Skeletal muscle cell (primary cell): ENCODE measurements at regions not wholly inside any gene's neighbourhood (a gene's known extent, or its start where the extent isn't known, plus 50 kb on each side); places are given as distances from the start of the nearest gene placed in this dataset.
"Not testable (repeated sequence)": the region's sequence is repeated elsewhere in the genome, so short reads cannot be mapped to it uniquely, and the experiment has no call there.

Source experiments
- DNase-seq: peaks from one replicate; pipeline ENCODE4 v3.0.0-alpha.2; 2010; ENCODE audit warnings: low read depth
- H3K4me3 ChIP-seq: 2 replicates; pipeline ENCODE4 v1.5.1; 2011; ENCODE audit warnings: low read depth, mild to moderate bottlenecking, control low read depth, low read length, moderate library complexity

GRCh38 chr6:126842769-126843168 lies 275.7 kb upstream of the RSPO3 start:
- H3K4me3 ChIP-seq: no peak overlapping the region
- DNase-seq: no peak

GRCh38 chr6:126848119-126848518 lies 270.4 kb upstream of the RSPO3 start:
- no peak overlapping the region for H3K4me3 ChIP-seq
- no peak for DNase-seq

- H3K4me3 ChIP-seq: no peak overlapping the region
- no peak for DNase-seq
These were observed 250.8 kb upstream of the RSPO3 start for GRCh38 chr6:126867641-126868040.

- DNase-seq: no peak
- H3K4me3 ChIP-seq: no peak overlapping the region
These were observed 245.1 kb upstream of the RSPO3 start for GRCh38 chr6:126873351-126873750.

GRCh38 chr6:126873791-126874190 lies 244.7 kb upstream of the RSPO3 start:
- H3K4me3 ChIP-seq: no peak overlapping the region
- DNase-seq: no peak

GRCh38 chr6:126876446-126876845 lies 242.0 kb upstream of the RSPO3 start:
- no peak for DNase-seq
- H3K4me3 ChIP-seq: no peak overlapping the region

GRCh38 chr6:126880964-126881363 lies 237.5 kb upstream of the RSPO3 start:
- H3K4me3 ChIP-seq: no peak overlapping the region
- DNase-seq: no peak

- DNase-seq: peak; percentile 30
- H3K4me3 ChIP-seq: no peak overlapping the region
These were observed 232.4 kb upstream of the RSPO3 start for GRCh38 chr6:126886106-126886505.

- H3K4me3 ChIP-seq: no peak overlapping the region
- DNase-seq: no peak
These were observed 229.4 kb upstream of the RSPO3 start for GRCh38 chr6:126888727-126889725.

- DNase-seq: no peak
- no peak overlapping the region for H3K4me3 ChIP-seq
These were observed 228.4 kb upstream of the RSPO3 start for GRCh38 chr6:126890055-126890454.

GRCh38 chr6:126891158-126891557 lies 227.3 kb upstream of the RSPO3 start:
- DNase-seq: no peak

GRCh38 chr6:126892869-126893268 lies 225.6 kb upstream of the RSPO3 start:
- DNase-seq: not testable (repeated sequence)

More at GRCh38 chr6:126891158-126891557, 227.3 kb upstream of the RSPO3 start:
- H3K4me3 ChIP-seq: no peak overlapping the region

GRCh38 chr6:126897758-126898157 lies 220.7 kb upstream of the RSPO3 start:
- DNase-seq: no peak
- H3K4me3 ChIP-seq: no peak overlapping the region

More at GRCh38 chr6:126892869-126893268, 225.6 kb upstream of the RSPO3 start:
- H3K4me3 ChIP-seq: not testable (repeated sequence)

- no peak overlapping the region for H3K4me3 ChIP-seq
These were observed 214.3 kb upstream of the RSPO3 start for GRCh38 chr6:126904176-126904575.

GRCh38 chr6:126905917-126906316 lies 212.6 kb upstream of the RSPO3 start:
- no peak overlapping the region for H3K4me3 ChIP-seq
- peak; percentile 66 for DNase-seq

More at GRCh38 chr6:126904176-126904575, 214.3 kb upstream of the RSPO3 start:
- no peak for DNase-seq

- H3K4me3 ChIP-seq: no peak overlapping the region
- no peak for DNase-seq
These were observed 211.2 kb upstream of the RSPO3 start for GRCh38 chr6:126907312-126907711.

GRCh38 chr6:126907996-126908395 lies 210.5 kb upstream of the RSPO3 start:
- H3K4me3 ChIP-seq: no peak overlapping the region
- DNase-seq: no peak

GRCh38 chr6:126909493-126909892 lies 209.0 kb upstream of the RSPO3 start:
- no peak for DNase-seq
- no peak overlapping the region for H3K4me3 ChIP-seq

GRCh38 chr6:126913651-126914050 lies 204.8 kb upstream of the RSPO3 start:
- no peak for DNase-seq
- H3K4me3 ChIP-seq: no peak overlapping the region

- no peak overlapping the region for H3K4me3 ChIP-seq
- DNase-seq: no peak
These were observed 204.3 kb upstream of the RSPO3 start for GRCh38 chr6:126914172-126914571.

- no peak for DNase-seq
- no peak overlapping the region for H3K4me3 ChIP-seq
These were observed 203.7 kb upstream of the RSPO3 start for GRCh38 chr6:126914801-126915200.
